GM23338 (cell line): ENCODE measurements at regions not wholly inside any gene's neighbourhood (a gene's known extent, or its start where the extent isn't known, plus 50 kb on each side); places are given as distances from the start of the nearest gene placed in this dataset.

Experiments used
- CTCF ChIP-seq, 2 experiments: fragments of 200-600 bp in 1 of 2; sonication (generic) in 1 of 2; conservative IDR thresholded peaks; 2 replicates each; pipeline versions ENCODE4 v1.5.1 to v1.6.1; 2016 to 2017; ENCODE audit warnings: antibody characterized with exemption in 2 of 2, low read depth in 2 of 2, mild to moderate bottlenecking in 2 of 2, moderate library complexity in 1 of 2
- POLR2AphosphoS5 ChIP-seq: IDR thresholded peaks from 2 replicates; pipeline ENCODE4 v1.6.1; 2016; ENCODE audit warnings: antibody characterized with exemption, low read depth
- REST ChIP-seq: IDR thresholded peaks from one replicate; pipeline ENCODE4 v1.6.1; 2018; ENCODE audit warnings: antibody characterized with exemption; ENCODE audit not compliant: unreplicated experiment

- TF ChIP-seq CTCF (conservative IDR thresholded peaks at IDR 0.05; ENCODE audit: low read depth in 2 of 2) (no peak), POLR2AphosphoS5 (no peak), REST (no peak)
These were observed 78.5 kb upstream of the RGS4 start for GRCh38 chr1:162990665-162991064.
